ENCODE measurements at regions not wholly inside any gene's neighbourhood (a gene's known extent, or its start where the extent isn't known, plus 50 kb on each side); places are given as distances from the start of the nearest gene placed in this dataset.

DNA sequence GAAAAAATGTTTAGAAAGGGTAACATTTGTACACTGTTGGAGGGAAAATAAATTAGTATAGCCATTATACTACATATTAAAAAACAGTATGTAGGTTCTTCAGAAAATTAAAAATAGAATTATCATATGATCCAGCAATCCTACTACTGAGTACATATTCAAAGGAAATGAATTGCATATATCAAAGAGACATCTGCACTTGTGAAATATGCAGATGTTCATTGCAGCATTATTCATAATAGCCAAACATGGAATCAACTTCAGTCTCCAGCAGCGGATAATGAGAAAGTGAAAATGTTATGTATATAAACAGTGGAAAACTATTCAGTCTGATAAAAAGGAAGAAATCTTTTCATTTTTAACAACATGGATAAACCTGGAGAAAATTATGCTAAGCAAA is 695.5 kb downstream of the SLCO4C1 start:
- Histone ChIP-seq H3T11ph (ENCODE audit: low read length) (no peak overlapping the region), H3K4ac (ENCODE audit: low read depth, low read length) (no peak overlapping the region), H2BK15ac (ENCODE audit: low read depth, low read length) (no peak overlapping the region), H3K9me3 (ENCODE audit: control insufficient read depth, low read depth, low read length) (no peaks in the 10 kb centered on the region), H4K8ac (replicated peaks; ENCODE audit: insufficient read length, low read depth, low read length) (no peak overlapping the region), H3K27me3 (ENCODE audit: insufficient read depth, low read length) (no peaks in the 10 kb centered on the region), H2AK5ac (ENCODE audit: insufficient read length, low read length) (no peak overlapping the region), H4K5ac (ENCODE audit: insufficient read length, low read depth, low read length) (no peak overlapping the region), H2BK120ac (ENCODE audit: low read depth, low read length, poor library complexity, severe bottlenecking) (no peak overlapping the region), H2BK12ac (ENCODE audit: insufficient read length, low read depth, low read length) (no peak overlapping the region), H3K27ac (ENCODE audit: insufficient read length, low read depth, low read length) (no peak overlapping the region), H2BK5ac (ENCODE audit: insufficient read length, low read length) (no peak overlapping the region), H3K14ac (ENCODE audit: insufficient read depth, low read length) (no peak overlapping the region), H2BK20ac (ENCODE audit: low read depth, low read length, poor library complexity, severe bottlenecking) (no peak overlapping the region), H3K23me2 (ENCODE audit: insufficient read length, low read depth, low read length, poor library complexity, severe bottlenecking) (no peaks in the 10 kb centered on the region), H3K56ac (ENCODE audit: insufficient read length, low read depth, low read length) (no peak overlapping the region), H3K23ac (ENCODE audit: insufficient read length, low read depth, low read length) (no peak overlapping the region), H3K4me2 (ENCODE audit: insufficient read depth, insufficient read length, low read length) (no peak overlapping the region), H3K79me1 (ENCODE audit: insufficient read depth, low read depth, low read length, poor library complexity, severe bottlenecking) (no peaks in the 10 kb centered on the region), H3K18ac (ENCODE audit: insufficient read length, low read depth, low read length) (no peak overlapping the region), H3K4me1 (ENCODE audit: insufficient read depth, low read length) (no peaks in the 10 kb centered on the region), H2AFZ (ENCODE audit: low read length) (no peak overlapping the region), H3K9ac (ENCODE audit: extremely low read depth, insufficient read length, low read length) (no peak overlapping the region), H4K20me1 (ENCODE audit: control insufficient read depth, insufficient read depth, insufficient read length) (no peaks in the 10 kb centered on the region), H4K91ac (ENCODE audit: insufficient read length, low read depth, low read length) (no peak overlapping the region), H3K79me2 (ENCODE audit: insufficient read depth, low read length) (no peaks in the 10 kb centered on the region)
- TF ChIP-seq CTCF (conservative IDR thresholded peaks at IDR 0.05), result no peak
- Mint-ChIP-seq H3K27ac (no peak overlapping the region), H3K4me1 (peaks cover 7% of the 10 kb centered on the region in 2 experiments), H3K36me3 (ENCODE audit: insufficient read depth in 1 of 3, low read depth in 3 of 3) (0 out of 7 replicates have a peak, but pooled peaks cover 0 to 1% (median 0%) of the 10 kb centered on the region in 3 experiments), H3K4me3 (no peak overlapping the region), H3K9me3 (peaks cover 0 to 3% of the 10 kb centered on the region in 2 experiments; a peak in 2 of 5 replicates), H3K27me3 (ENCODE audit: low read depth) (no peaks in the 10 kb centered on the region)
- no peak for DNase-seq
- no CpG with 5 or more reads among the region's 1 CpG for WGBS (ENCODE audit: extremely low coverage, insufficient read length, low lambda C conversion rate)

All from H9 (cell line).